GM21717 (cell line): ENCODE measurements at regions not wholly inside any gene's neighbourhood (a gene's known extent, or its start where the extent isn't known, plus 50 kb on each side); places are given as distances from the start of the nearest gene placed in this dataset.

Experiments
- ATAC-seq: cut with Tn5 transposase; IDR thresholded peaks from one replicate; pipeline ENCODE4 v1.9.1; 2021; ENCODE audit warnings: mild to moderate bottlenecking, moderate library complexity; ENCODE audit not compliant: unreplicated experiment

- ATAC-seq: no peak
Observed at GRCh38 chr12:115712676-115713075, 564.8 kb downstream of the MED13L start.

- no peak for ATAC-seq
Observed at GRCh38 chr12:115710104-115710564, 567.4 kb downstream of the MED13L start.

GRCh38 chr12:115709540-115710011, 567.9 kb downstream of the MED13L start:
- no peak for ATAC-seq

GRCh38 chr12:115708801-115709200, 568.7 kb downstream of the MED13L start:
- ATAC-seq: no peak

GRCh38 chr12:115700896-115701465, 576.5 kb downstream of the MED13L start:
- ATAC-seq: no peak

- ATAC-seq: no peak
Observed at GRCh38 chr12:115700081-115700480, 577.4 kb downstream of the MED13L start.

GRCh38 chr12:115698257-115698656, 579.2 kb downstream of the MED13L start:
- no peak for ATAC-seq

- no peak for ATAC-seq
Observed at GRCh38 chr12:115697340-115697739, 580.2 kb downstream of the MED13L start.

GRCh38 chr12:115694564-115694963, 582.9 kb downstream of the MED13L start:
- no peak for ATAC-seq

- no peak for ATAC-seq
Observed at GRCh38 chr12:115693970-115694369, 583.5 kb downstream of the MED13L start.

GRCh38 chr12:115691123-115691522, 586.4 kb downstream of the MED13L start:
- ATAC-seq: no peak

GRCh38 chr12:115687094-115687493, 590.4 kb downstream of the MED13L start:
- ATAC-seq: no peak

- ATAC-seq: no peak
Observed at GRCh38 chr12:115683240-115683780, 594.2 kb downstream of the MED13L start.

- ATAC-seq: no peak
Observed at GRCh38 chr12:115680967-115681366, 596.5 kb downstream of the MED13L start.

- no peak for ATAC-seq
Observed at GRCh38 chr12:115672506-115673080, 604.9 kb downstream of the MED13L start.

- ATAC-seq: no peak
Observed at GRCh38 chr12:115672086-115672485, 605.4 kb downstream of the MED13L start.

GRCh38 chr12:115670869-115671268, 606.6 kb downstream of the MED13L start:
- no peak for ATAC-seq

- ATAC-seq: no peak
Observed at GRCh38 chr12:115667116-115667515, 610.4 kb downstream of the MED13L start.

GRCh38 chr12:115666168-115666567, 611.3 kb downstream of the MED13L start:
- ATAC-seq: no peak

- ATAC-seq: no peak
Observed at GRCh38 chr12:115661112-115661511, 616.4 kb downstream of the MED13L start.

GRCh38 chr12:115660211-115660805, 617.2 kb downstream of the MED13L start:
- ATAC-seq: no peak

- ATAC-seq: no peak
Observed at GRCh38 chr12:115659422-115659821, 618.1 kb downstream of the MED13L start.
